G401.6 (cell line): ENCODE measurements at regions not wholly inside any gene's neighbourhood (a gene's known extent, or its start where the extent isn't known, plus 50 kb on each side); places are given as distances from the start of the nearest gene placed in this dataset.
"Not testable (repeated sequence)": the region's sequence is repeated elsewhere in the genome, so short reads cannot be mapped to it uniquely, and the experiment has no call there.

Experiments
- FAIRE-seq: peaks from 2 replicates; lab custom pipeline; 2012; peaks lifted over from hg19 to GRCh38; lab: Jason Lieb, UNC

GRCh38 chr2:5020116-5020875 lies 671.9 kb upstream of the SOX11 start:
- no peak for FAIRE-seq

- FAIRE-seq, result no peak
Measured at GRCh38 chr2:5021136-5021535, 671.0 kb upstream of the SOX11 start.

- FAIRE-seq, result no peak
Measured at GRCh38 chr2:5022061-5022460, 670.1 kb upstream of the SOX11 start.

GRCh38 chr2:5022708-5023635 lies 669.2 kb upstream of the SOX11 start:
- not testable (repeated sequence) for FAIRE-seq

- no peak for FAIRE-seq
Measured at GRCh38 chr2:5026571-5027234, 665.5 kb upstream of the SOX11 start.

DNA sequence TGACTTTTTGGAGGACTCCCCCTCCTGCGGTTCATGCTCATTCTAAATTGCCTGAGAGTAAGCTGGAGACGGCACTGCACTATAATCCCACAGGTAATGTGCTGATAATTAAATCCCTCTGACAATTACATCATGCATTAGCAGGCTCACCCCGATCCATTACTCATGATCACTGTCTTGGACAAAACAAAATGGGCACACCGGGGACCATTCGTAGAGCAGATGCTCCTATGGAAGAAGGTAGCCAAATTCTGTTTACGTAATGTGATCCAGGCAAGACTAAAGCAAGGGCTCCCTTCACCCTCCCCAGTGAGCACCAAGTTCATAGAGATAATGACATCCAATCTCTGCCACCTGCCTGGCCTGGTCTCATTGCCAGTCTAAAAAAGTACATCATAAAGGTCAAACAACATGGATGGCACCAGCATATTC lies 657.1 kb upstream of the SOX11 start:
- FAIRE-seq, result no peak

DNA sequence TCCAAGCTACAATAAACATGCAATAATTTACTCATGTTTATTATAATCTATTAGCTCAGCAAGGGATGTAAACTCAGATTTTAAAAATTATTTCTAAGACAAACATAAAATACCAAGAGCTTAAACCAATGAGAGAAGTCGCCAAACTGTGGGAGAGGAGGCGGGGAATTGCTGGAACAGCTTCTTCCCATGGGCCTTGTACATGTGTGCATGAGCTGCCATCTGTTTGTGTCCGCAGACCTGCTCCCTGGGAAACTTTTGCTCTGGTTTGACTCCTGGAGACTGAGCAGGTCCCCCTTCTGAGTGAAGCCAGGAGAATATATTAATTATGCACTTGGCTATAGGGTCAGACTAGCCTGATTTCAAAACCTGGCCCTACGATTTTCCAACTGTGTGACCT lies 655.9 kb upstream of the SOX11 start:
- no peak for FAIRE-seq

DNA sequence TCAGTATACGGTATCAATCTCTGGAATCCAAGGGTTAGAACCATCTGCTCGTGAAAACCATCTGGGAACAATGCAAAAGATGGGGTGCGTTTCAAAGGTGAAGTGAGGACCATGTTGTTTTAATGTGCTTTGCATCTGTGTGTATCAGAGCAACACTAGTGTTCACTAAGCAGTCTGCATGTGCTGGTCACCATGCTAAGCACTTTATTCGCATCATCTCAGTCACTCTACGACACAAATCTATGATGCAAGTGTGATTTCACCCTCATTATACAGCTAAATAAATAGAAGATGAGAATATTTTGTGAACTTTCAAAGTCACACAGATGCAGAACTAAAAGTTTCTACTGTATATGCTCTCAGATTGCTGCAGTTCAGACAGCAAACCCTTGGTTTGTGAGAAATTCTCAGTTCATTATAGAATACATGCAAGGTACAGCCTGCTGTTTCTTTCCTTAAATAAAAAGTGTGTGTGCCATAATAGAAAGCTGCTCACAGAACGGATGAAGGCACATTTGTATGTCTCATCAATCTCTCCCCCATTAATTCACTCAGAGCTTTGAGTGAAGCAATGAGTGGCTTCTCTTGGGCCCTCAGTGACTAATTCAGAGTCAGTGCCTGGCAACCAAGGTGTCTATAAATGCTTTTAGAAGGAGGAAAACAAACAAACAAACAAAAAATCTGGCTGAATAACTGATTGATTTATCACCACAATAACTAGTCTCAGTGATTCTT lies 652.8 kb upstream of the SOX11 start:
- no peak for FAIRE-seq

GRCh38 chr2:5040571-5040970 lies 651.6 kb upstream of the SOX11 start:
- no peak for FAIRE-seq

- FAIRE-seq, result no peak
Measured at GRCh38 chr2:5041501-5041900, 650.7 kb upstream of the SOX11 start.

GRCh38 chr2:5042666-5043440 lies 649.3 kb upstream of the SOX11 start:
- no peak for FAIRE-seq

DNA sequence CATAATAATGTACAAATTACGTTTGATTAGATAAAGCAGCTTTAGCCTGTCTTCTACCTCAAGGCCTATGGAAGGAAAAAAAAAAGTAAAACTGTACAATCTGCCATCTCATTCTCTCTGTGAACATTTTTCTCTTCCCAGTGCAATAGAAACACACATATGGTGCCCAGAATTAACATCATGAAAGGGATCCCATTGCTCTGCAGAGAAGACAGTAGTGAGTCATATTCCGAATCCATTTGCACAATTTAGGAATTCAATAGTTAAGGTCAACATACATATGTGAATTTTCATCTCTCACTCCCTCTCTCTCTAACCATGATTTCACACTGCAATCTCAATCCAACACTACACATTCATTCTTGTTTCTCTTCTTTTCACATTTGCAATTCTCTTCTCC lies 640.9 kb upstream of the SOX11 start:
- no peak for FAIRE-seq

GRCh38 chr2:5052905-5053304 lies 639.3 kb upstream of the SOX11 start:
- FAIRE-seq, result no peak

DNA sequence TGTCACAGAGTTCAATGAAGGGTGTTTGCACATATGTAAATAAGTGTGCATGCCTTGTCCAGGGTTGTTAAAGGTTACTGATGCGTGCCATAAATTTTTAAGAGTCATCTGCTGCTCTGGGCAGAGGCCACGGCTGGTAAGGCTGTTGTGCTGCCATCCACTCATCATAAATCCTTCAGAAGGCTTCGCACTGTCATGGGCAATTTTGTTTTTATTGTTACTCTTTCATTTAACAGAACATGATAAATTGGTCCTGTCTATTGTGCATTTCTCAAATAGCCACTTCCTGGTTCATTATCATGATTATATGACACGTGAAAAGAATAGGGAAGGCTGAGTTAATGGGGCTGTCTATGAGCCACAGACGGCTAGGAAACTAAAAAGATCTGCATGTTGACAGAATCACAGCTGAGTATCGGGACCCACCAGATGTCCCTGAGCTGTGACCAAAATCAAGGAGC lies 634.3 kb upstream of the SOX11 start:
- FAIRE-seq, result no peak

- FAIRE-seq, result no peak
Measured at GRCh38 chr2:5060956-5061355, 631.2 kb upstream of the SOX11 start.

DNA sequence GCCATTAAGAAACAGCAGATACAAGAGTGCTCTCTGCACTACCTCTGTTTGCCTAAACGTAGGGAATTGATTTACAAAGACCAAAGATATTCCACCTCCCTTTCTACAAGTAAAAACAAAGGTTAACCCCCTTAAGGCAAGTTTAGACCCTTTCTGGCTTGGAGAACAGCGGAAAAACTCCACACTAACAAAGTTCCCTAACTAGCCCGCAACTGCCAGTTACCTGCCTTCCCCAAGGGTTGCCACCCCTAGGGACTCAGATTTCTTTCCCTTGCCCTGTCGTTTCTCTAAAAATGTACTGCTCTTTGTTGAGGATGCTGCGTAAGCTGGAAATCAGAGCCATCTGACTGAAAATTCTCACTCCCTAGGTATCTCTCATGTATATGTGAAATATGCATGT lies 627.5 kb upstream of the SOX11 start:
- FAIRE-seq, result no peak

DNA sequence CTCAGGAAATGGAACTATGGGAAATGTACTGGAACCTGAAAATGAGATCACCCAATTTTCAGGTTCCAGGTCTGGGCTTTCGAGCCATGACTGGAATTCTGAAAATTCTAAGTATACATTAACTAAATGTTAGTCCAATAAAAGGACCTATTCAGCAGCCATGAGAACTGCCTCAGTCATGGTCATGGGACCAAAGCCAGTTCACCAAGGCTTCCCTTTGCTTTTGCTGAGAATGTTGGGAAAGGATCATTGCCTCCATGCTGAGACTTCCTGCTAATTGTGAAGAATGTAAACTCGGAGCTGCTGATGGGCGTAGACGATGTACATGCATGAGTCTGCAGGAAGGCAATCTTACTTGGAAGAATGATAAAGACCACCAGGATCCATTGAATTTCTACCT lies 624.4 kb upstream of the SOX11 start:
- no peak for FAIRE-seq

DNA sequence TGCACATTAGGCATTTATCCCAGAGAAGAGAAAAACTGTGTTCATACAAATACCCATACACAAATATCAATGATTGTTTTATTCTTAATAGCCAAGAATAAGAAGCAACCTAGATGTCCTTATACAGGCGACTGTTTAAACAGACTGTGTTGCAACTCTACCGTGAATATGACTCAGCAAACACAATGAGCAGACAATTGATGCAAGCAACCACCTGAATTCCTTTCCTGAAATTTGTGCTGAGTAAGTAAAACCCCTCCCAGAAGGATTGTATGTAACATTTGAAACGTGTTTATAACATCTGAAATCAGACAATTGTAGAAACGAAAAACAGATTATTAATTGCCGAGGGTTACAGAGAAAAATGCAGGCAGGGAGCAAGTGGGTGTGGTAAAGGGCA lies 621.9 kb upstream of the SOX11 start:
- no peak for FAIRE-seq

DNA sequence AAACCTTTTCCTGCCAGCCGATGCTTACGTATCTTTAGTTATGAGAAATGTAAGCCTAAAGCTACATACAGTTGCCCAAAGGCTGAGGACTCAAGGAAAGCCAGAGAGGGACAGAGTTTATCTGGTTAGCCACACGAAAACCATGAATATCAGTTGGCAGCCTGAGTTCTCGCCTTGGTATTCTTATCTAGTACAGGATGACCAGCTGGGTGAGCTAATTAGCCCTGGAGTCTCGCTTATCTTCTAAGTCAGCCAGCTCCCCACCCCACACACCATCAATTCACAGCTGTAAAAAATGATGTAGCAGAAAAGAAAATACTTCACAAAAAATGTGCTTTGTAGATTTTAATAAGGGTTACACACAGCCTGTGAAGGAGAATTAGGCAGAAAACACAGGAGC lies 617.5 kb upstream of the SOX11 start:
- no peak for FAIRE-seq

DNA sequence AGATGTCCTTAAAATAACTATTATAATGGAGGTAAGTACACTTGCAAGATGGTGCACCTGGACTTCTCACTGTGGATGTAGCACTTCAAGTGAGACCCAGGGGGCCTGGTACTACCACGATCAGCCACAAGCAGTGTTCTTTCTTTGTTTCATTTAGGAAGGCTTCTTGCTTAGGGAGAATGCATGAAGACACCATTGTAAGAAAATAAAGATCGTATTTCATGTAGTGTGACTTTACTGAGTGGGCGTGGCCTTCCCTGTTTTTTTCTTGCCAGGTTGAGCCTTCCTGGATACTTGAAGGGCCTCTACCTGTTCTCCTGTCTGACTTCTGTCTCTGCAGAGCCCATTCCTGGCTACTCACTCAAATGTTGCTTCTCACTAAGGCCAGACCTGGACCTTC lies 615.6 kb upstream of the SOX11 start:
- FAIRE-seq, result no peak

DNA sequence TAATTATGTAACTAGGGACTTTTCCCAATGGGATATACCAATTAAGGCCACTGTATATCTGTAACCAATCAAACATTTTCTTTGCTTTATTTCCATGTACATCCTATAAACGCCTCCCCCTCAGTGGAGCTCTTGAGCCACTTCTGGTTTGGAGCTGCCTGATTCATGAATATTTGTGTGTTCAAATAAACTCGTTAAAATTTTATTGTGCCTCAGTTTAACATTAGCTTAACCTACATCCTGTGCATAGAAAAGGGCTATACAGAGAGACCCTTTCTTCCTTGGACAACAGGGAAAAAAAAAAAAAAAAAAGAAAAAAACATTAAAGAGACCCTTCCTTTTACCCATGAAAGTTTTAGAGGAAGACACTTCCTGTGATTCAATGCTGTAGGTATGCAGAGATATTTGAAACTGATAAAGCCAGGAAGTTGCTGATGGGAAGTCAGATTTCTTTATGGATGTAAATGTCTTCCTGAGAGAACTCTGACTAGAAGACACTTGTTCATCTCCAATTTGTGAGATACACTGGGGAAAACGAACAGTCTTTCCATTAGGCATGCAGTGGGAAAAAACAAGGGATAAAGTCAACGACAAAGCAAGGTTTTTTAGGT lies 614.6 kb upstream of the SOX11 start:
- no peak for FAIRE-seq
